ENCODE measurements at regions not wholly inside any gene's neighbourhood (a gene's known extent, or its start where the extent isn't known, plus 50 kb on each side); places are given as distances from the start of the nearest gene placed in this dataset.
"Not testable (repeated sequence)": the region's sequence is repeated elsewhere in the genome, so short reads cannot be mapped to it uniquely, and the experiment has no call there.

DNA sequence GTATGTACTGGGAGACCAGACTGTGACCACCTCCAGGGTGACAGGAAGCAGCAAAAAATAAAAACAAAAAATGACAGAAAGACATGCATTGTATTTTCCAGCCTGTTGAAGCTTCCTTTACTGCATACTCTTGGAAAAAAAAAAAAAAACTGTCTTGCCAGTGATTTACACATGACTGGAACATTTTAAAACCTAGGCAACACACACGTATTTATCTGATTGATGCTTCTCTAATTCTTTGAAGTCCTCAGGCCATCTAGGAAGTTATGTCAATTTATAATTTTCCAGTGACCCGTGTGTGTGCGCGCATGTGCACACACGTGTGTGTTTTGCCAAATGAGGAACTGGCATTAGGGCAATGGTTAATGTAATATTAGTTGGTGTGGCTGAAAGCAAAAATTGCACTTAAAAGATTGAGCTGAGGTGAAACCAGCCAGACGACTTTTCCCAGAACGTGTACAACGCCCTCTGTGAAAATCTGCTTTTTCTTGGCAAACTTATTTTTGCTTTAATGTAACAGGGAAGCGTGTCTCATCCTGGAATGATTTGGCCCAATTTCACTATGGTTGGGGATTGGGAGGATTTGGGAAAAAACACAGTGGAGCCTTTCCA, 315.2 kb downstream of the TFAP2A start:
- peak overlapping the region; percentile 4 to 63 (median 42) for H3K4me3 ChIP-seq (ENCODE audit: low read depth in 1 of 5, low read length in 5 of 5)
- no peaks in the 10 kb centered on the region for H3K36me3 ChIP-seq (ENCODE audit: control insufficient read depth in 5 of 5, insufficient read depth in 5 of 5, low read length in 5 of 5)
- no peak overlapping the region for H3K27ac ChIP-seq (ENCODE audit: low read depth, low read length)
- peaks cover 0 to 17% (median 10%) of the 10 kb centered on the region in 5 donors for H3K4me1 ChIP-seq (ENCODE audit: control insufficient read depth in 5 of 5, insufficient read depth in 5 of 5, low read length in 5 of 5)
- no peaks in the 10 kb centered on the region for H3K9me3 ChIP-seq (ENCODE audit: control insufficient read depth in 5 of 5, low read length in 5 of 5)
- no peaks in the 10 kb centered on the region for H3K27me3 ChIP-seq (ENCODE audit: control insufficient read depth in 5 of 5, insufficient read depth in 4 of 5, low read length in 5 of 5)
- H3K9ac ChIP-seq (ENCODE audit: low read length in 5 of 5), result no peak overlapping the region

DNA sequence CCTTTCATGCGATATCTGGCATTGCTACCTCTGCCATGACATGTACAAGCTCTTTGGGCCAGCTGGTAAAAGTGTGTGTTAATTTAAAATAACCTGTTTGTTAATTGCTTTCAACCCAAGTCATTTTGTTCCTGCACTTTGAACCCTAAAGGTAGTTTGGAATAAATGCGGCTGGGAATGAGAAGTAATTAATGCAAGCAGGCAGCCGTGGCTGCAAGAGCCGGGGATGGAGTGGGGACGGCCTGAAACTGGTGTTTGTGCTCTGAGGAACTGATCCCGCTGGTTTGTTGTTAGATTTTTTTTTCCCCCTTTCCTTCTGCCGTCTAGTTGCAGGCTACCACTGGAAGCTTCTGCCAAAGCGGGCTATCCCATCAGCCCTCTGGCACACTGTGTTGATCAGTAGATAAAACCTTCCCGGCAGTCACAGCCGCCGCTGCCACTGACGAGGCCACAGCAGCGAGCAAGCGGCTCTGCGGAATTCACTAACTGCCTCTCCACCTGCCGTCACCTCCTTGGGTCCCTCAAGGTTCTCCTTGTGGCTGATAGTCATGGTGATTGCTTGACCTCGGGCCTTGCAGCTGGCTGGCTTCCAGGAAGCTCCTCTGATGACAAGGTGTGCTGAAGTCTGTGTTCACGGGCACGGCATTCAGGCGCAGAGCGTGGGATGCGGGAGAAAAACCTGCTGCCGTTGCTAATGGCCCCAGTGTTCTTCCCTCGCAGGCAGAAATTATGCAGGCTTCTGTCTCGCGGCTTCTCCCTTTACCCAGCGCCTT, 315.9 kb downstream of the TFAP2A start:
- Histone ChIP-seq H3K9me3 (ENCODE audit: control insufficient read depth in 5 of 5, low read length in 5 of 5) (no peaks in the 10 kb centered on the region), H3K27ac (ENCODE audit: low read depth, low read length) (no peak overlapping the region), H3K36me3 (ENCODE audit: control insufficient read depth in 5 of 5, insufficient read depth in 5 of 5, low read length in 5 of 5) (no peaks in the 10 kb centered on the region), H3K4me3 (ENCODE audit: low read depth in 1 of 5, low read length in 5 of 5) (peak overlapping the region; percentile 4 to 63 (median 42)), H3K4me1 (ENCODE audit: control insufficient read depth in 5 of 5, insufficient read depth in 5 of 5, low read length in 5 of 5) (peaks cover 0 to 17% (median 10%) of the 10 kb centered on the region in 5 donors), H3K9ac (ENCODE audit: low read length in 5 of 5) (peak overlapping the region in 3 of 5 donors; percentile 14 to 48 (median 27)), H3K27me3 (ENCODE audit: control insufficient read depth in 5 of 5, insufficient read depth in 4 of 5, low read length in 5 of 5) (no peaks in the 10 kb centered on the region)

DNA sequence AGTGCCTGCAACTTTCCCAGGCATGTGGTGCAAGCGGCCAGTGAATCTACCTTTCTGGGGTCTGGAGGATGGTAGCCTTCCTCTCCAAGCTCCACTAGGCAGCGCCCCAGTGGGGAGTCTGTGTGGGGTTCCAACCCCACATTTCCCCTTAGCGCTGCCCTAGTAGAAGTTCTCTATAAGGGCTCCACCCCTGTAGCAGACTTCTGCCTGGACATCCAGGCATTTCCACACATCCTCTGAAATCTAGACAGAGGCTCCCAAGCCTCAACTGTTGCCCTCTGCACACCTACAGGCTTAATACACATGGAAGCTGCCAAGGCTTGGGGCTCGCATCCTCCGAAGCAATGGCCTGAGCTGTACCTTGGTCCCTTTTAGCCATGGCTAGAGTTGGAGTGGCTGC, 321.6 kb downstream of the TFAP2A start:
- no peaks in the 10 kb centered on the region for H3K27me3 ChIP-seq (ENCODE audit: control insufficient read depth in 5 of 5, insufficient read depth in 4 of 5, low read length in 5 of 5)
- no peak overlapping the region for H3K27ac ChIP-seq (ENCODE audit: low read depth, low read length)
- H3K9ac ChIP-seq (ENCODE audit: low read length in 5 of 5), result no peak overlapping the region
- H3K36me3 ChIP-seq (ENCODE audit: control insufficient read depth in 5 of 5, insufficient read depth in 5 of 5, low read length in 5 of 5), result no peaks in the 10 kb centered on the region
- peaks cover 0 to 11% (median 7%) of the 10 kb centered on the region in 5 donors for H3K9me3 ChIP-seq (ENCODE audit: control insufficient read depth in 5 of 5, low read length in 5 of 5)
- H3K4me1 ChIP-seq (ENCODE audit: control insufficient read depth in 5 of 5, insufficient read depth in 5 of 5, low read length in 5 of 5), result no peaks in the 10 kb centered on the region
- H3K4me3 ChIP-seq (ENCODE audit: low read depth in 1 of 5, low read length in 5 of 5), result no peak overlapping the region

DNA sequence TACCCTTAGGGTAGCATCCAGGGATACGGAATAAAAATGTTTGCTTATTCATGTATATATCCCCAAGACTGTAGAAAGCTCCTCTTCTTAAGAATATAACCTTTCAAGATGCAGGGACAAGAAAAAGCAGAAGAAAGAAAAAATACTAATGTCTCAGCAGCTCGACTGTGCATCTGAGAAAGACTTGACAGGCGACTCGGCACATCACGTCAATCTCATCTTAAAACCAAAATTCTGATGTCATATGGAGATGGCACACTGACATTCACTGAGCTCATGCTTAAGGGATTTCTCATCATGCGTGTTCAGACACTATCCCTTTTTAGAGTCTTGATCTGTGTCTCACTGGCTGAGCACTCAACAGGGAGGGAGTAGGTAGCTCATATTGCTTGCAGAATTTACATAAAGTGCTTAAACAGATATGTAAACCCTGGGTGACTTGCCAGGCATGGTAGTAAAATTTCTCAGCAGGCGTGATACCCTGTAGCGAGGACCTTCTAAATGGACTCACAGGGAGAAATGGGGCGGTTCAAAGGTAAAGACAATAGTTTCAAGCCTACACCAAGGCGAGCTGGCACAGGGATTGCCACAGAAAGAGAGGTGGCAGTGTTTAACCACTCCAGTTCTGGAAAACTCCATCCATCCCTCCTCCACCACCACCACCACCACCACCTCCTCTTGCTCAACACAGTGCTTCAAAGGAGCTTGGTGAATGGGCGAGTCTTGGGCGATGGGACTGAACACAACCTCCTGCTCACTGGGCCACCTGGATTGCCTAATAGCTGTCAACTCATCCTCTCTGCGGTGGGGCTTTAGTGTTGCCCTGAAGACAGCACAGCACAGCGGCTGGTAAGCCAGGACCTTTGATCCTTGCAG, 330.5 kb downstream of the TFAP2A start:
- H3K27me3 ChIP-seq (ENCODE audit: control insufficient read depth in 5 of 5, insufficient read depth in 4 of 5, low read length in 5 of 5), result no peaks in the 10 kb centered on the region
- H3K36me3 ChIP-seq (ENCODE audit: control insufficient read depth in 5 of 5, insufficient read depth in 5 of 5, low read length in 5 of 5), result no peaks in the 10 kb centered on the region
- no peaks in the 10 kb centered on the region for H3K9me3 ChIP-seq (ENCODE audit: control insufficient read depth in 5 of 5, low read length in 5 of 5)
- no peak overlapping the region for H3K9ac ChIP-seq (ENCODE audit: low read length in 5 of 5)
- no peaks in the 10 kb centered on the region for H3K4me1 ChIP-seq (ENCODE audit: control insufficient read depth in 5 of 5, insufficient read depth in 5 of 5, low read length in 5 of 5)
- no peak overlapping the region for H3K4me3 ChIP-seq (ENCODE audit: low read depth in 1 of 5, low read length in 5 of 5)
- no peak overlapping the region for H3K27ac ChIP-seq (ENCODE audit: low read depth, low read length)

DNA sequence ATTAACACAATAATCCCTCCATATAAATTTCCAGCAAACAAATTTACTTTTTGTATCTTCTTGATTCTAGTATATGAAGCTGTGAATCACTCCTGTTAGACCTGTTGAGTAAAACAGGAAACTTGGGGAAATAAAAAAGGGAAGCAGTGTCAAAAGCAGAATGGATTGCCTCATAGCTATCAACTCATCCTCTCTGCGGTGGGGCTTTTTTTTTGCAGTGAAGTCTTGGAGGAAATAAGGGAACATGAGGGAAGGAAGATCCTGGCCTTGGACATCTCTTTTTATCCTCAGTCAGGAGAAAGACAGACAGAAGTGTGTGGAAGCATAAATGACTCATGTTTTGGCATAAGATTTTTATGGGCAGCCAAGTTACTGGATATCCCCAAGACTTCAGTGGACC, 332.5 kb downstream of the TFAP2A start:
- no peaks in the 10 kb centered on the region for H3K9me3 ChIP-seq (ENCODE audit: control insufficient read depth in 5 of 5, low read length in 5 of 5)
- no peak overlapping the region for H3K4me3 ChIP-seq (ENCODE audit: low read depth in 1 of 5, low read length in 5 of 5)
- no peak overlapping the region for H3K9ac ChIP-seq (ENCODE audit: low read length in 5 of 5)
- no peaks in the 10 kb centered on the region for H3K36me3 ChIP-seq (ENCODE audit: control insufficient read depth in 5 of 5, insufficient read depth in 5 of 5, low read length in 5 of 5)
- H3K4me1 ChIP-seq (ENCODE audit: control insufficient read depth in 5 of 5, insufficient read depth in 5 of 5, low read length in 5 of 5), result no peaks in the 10 kb centered on the region
- no peaks in the 10 kb centered on the region for H3K27me3 ChIP-seq (ENCODE audit: control insufficient read depth in 5 of 5, insufficient read depth in 4 of 5, low read length in 5 of 5)
- H3K27ac ChIP-seq (ENCODE audit: low read depth, low read length), result no peak overlapping the region

DNA sequence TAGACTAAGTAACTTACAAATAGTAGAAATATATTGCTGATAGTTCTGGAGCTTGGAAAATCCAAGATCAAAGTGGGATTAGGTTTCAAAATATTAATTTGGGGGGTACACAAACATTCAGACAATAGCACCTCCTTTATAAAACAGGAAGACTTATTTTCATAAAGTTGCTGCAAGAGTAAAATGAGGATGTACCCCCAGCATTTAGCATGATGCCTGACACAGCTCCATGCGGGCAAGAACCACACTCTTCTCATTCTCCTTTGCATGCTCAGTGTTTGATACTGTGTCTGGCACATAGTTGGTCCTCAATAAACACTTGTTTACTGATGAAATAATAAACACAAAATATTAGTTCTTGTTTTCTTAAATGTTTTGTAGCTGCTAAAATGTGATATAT, 332.9 kb downstream of the TFAP2A start:
- Histone ChIP-seq H3K27ac (ENCODE audit: low read depth, low read length) (no peak overlapping the region), H3K4me1 (ENCODE audit: control insufficient read depth in 5 of 5, insufficient read depth in 5 of 5, low read length in 5 of 5) (no peaks in the 10 kb centered on the region)

DNA sequence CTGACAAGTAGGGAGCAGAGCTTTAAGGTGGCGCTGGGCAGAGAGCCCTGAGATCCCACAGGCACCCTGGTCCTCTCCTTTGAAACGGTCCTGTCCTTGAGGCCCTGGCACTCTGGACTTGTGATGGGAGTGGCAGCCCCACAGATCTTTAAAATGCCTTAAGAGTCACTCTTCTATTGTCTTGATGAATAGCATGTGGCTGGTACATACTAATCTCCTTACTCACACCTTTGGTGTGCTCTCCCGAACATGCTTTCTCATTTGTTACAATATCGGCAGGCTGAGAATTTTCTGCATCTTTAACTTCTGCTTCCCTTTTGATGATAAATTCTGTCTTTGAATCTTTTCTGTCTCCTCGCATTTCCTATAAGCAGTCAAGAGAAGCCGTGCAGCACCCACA, 333.8 kb downstream of the TFAP2A start:
- Histone ChIP-seq H3K36me3 (ENCODE audit: control insufficient read depth in 5 of 5, insufficient read depth in 5 of 5, low read length in 5 of 5) (no peaks in the 10 kb centered on the region), H3K9ac (ENCODE audit: low read length in 5 of 5) (no peak overlapping the region), H3K4me3 (ENCODE audit: low read depth in 1 of 5, low read length in 5 of 5) (no peak overlapping the region), H3K27me3 (ENCODE audit: control insufficient read depth in 5 of 5, insufficient read depth in 4 of 5, low read length in 5 of 5) (no peaks in the 10 kb centered on the region), H3K4me1 (ENCODE audit: control insufficient read depth in 5 of 5, insufficient read depth in 5 of 5, low read length in 5 of 5) (no peaks in the 10 kb centered on the region), H3K9me3 (ENCODE audit: control insufficient read depth in 5 of 5, low read length in 5 of 5) (no peaks in the 10 kb centered on the region), H3K27ac (ENCODE audit: low read depth, low read length) (no peak overlapping the region)

More for the DNA sequence above, 332.9 kb downstream of the TFAP2A start:
- Histone ChIP-seq H3K4me3 (ENCODE audit: low read depth in 1 of 5, low read length in 5 of 5) (no peak overlapping the region), H3K27me3 (ENCODE audit: control insufficient read depth in 5 of 5, insufficient read depth in 4 of 5, low read length in 5 of 5) (no peaks in the 10 kb centered on the region), H3K9ac (ENCODE audit: low read length in 5 of 5) (no peak overlapping the region), H3K36me3 (ENCODE audit: control insufficient read depth in 5 of 5, insufficient read depth in 5 of 5, low read length in 5 of 5) (no peaks in the 10 kb centered on the region), H3K9me3 (ENCODE audit: control insufficient read depth in 5 of 5, low read length in 5 of 5) (no peaks in the 10 kb centered on the region)

DNA sequence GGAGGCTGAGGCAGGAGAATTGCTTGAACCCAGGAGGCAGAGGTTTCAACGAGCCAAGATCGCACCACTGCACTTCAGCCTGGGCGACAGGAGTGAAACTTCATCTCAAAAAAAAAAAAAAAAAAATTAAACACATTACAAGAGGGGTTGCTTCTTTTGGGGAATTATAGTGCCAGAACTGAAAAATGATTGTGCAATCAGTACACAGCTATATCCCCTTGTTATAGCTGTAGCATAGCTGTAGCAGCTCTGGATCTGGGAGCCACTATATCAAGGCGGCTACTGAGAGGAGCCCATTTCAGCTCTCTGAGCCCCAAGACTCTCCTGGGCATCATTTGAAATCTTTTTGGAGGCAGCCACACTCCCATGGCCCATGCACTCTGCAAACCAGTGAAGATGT, 334.3 kb downstream of the TFAP2A start:
- Histone ChIP-seq H3K27ac (ENCODE audit: low read depth, low read length) (no peak overlapping the region), H3K9me3 (ENCODE audit: control insufficient read depth in 5 of 5, low read length in 5 of 5) (no peaks in the 10 kb centered on the region), H3K27me3 (ENCODE audit: control insufficient read depth in 5 of 5, insufficient read depth in 4 of 5, low read length in 5 of 5) (no peaks in the 10 kb centered on the region), H3K4me3 (ENCODE audit: low read depth in 1 of 5, low read length in 5 of 5) (no peak overlapping the region), H3K9ac (ENCODE audit: low read length in 5 of 5) (no peak overlapping the region), H3K4me1 (ENCODE audit: control insufficient read depth in 5 of 5, insufficient read depth in 5 of 5, low read length in 5 of 5) (no peaks in the 10 kb centered on the region), H3K36me3 (ENCODE audit: control insufficient read depth in 5 of 5, insufficient read depth in 5 of 5, low read length in 5 of 5) (no peaks in the 10 kb centered on the region)

DNA sequence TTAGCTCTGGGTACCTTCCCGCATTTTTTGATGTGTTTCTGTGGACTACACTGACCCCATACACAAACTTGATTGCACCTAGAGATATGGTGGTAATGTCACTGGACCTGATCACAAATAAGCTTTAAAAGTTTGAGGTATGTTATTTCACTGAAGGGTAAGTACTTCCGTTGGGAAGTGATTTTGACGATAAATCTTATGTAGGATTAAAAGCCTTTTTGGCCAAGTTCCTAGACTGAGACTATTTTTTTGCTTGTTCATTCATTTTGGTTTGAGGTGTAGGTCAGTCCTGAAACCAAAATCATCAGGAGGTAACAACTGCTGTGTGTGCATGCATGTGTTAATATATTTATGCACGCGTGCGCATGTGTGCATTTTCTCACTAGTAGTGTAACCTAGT, 336.3 kb downstream of the TFAP2A start:
- no peaks in the 10 kb centered on the region for H3K4me1 ChIP-seq (ENCODE audit: control insufficient read depth in 5 of 5, insufficient read depth in 5 of 5, low read length in 5 of 5)
- no peaks in the 10 kb centered on the region for H3K36me3 ChIP-seq (ENCODE audit: control insufficient read depth in 5 of 5, insufficient read depth in 5 of 5, low read length in 5 of 5)
- H3K9me3 ChIP-seq (ENCODE audit: control insufficient read depth in 5 of 5, low read length in 5 of 5), result no peaks in the 10 kb centered on the region
- H3K27me3 ChIP-seq (ENCODE audit: control insufficient read depth in 5 of 5, insufficient read depth in 4 of 5, low read length in 5 of 5), result no peaks in the 10 kb centered on the region
- H3K9ac ChIP-seq (ENCODE audit: low read length in 5 of 5), result no peak overlapping the region
- H3K27ac ChIP-seq (ENCODE audit: low read depth, low read length), result no peak overlapping the region
- H3K4me3 ChIP-seq (ENCODE audit: low read depth in 1 of 5, low read length in 5 of 5), result no peak overlapping the region

DNA sequence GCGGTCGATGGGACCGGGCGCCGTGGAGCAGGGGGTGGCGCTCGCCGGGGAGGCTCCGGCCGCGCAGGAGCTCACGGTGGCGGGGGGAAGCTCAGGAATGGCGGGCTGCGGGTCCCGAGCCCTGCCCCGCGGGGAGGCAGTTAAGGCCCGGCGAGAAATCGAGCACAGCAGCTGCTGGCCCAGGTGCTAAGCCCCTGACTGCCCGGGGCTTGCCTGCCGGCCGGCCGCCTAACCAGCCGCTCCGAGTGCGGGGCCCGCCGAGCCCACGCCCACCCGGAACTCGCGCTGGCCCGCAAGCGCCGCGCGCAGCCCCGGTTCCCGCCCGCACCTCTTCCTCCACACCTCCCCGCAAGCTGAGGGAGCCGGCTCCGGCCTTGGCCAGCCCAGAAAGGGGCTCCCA, 340.1 kb downstream of the TFAP2A start:
- not testable (repeated sequence) for H3K27me3 ChIP-seq (ENCODE audit: control insufficient read depth in 5 of 5, insufficient read depth in 4 of 5, low read length in 5 of 5); H3K4me1 ChIP-seq (ENCODE audit: control insufficient read depth in 5 of 5, insufficient read depth in 5 of 5, low read length in 5 of 5); H3K36me3 ChIP-seq (ENCODE audit: control insufficient read depth in 5 of 5, insufficient read depth in 5 of 5, low read length in 5 of 5); H3K27ac ChIP-seq (ENCODE audit: low read depth, low read length); H3K9me3 ChIP-seq (ENCODE audit: control insufficient read depth in 5 of 5, low read length in 5 of 5); H3K4me3 ChIP-seq (ENCODE audit: low read depth in 1 of 5, low read length in 5 of 5); H3K9ac ChIP-seq (ENCODE audit: low read length in 5 of 5)

Measured in subcutaneous abdominal adipose tissue (tissue), 5 donors.